ENCODE measurements at regions not wholly inside any gene's neighbourhood (a gene's known extent, or its start where the extent isn't known, plus 50 kb on each side); places are given as distances from the start of the nearest gene placed in this dataset.
"Not testable (repeated sequence)": the region's sequence is repeated elsewhere in the genome, so short reads cannot be mapped to it uniquely, and the experiment has no call there.

DNA sequence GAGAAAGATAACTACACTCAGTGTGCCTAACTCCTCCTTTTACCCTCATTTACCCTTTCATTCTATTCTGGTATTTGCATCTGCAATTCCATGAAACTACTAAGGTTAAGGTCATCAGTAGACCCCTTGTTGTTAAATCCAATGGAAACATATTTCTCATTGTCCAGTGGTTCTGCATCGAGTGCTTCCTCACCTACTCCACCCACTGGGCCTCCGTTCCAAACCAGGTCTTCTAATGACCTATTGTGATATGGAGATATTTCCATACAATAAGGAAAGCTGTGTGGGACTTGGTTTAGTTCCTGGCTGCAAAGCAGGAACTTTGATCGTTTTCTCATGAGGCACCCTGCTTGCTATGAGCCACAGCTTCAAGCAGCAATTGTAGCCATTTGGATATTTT, 99.5 kb upstream of the FSCB start:
- DNase-seq = no peak
- no peaks in the 10 kb centered on the region for H3K36me3 ChIP-seq (ENCODE audit: control insufficient read depth, insufficient read depth, low read length)
- no peak overlapping the region for H3K9ac ChIP-seq (ENCODE audit: extremely low read depth, low read length, poor library complexity, severe bottlenecking)
- peaks cover 8% of the 10 kb centered on the region for H3K9me3 Mint-ChIP-seq
- peaks cover 3% of the 10 kb centered on the region for H3K36me3 Mint-ChIP-seq (ENCODE audit: low read depth)
- H3K27me3 ChIP-seq (ENCODE audit: control insufficient read depth, insufficient read depth, low read length, poor library complexity, severe bottlenecking) = no peaks in the 10 kb centered on the region
- no peaks in the 10 kb centered on the region for H3K27me3 Mint-ChIP-seq (ENCODE audit: insufficient read depth)
- 87 to 100% methylated on average over 1 to 2 of the region's 3 CpGs for WGBS, 2 experiments (ENCODE audit: insufficient coverage in 1 of 2, insufficient read length in 1 of 2)
- H3K4me3 ChIP-seq (ENCODE audit: low read length) = no peak overlapping the region
- TF ChIP-seq, protein P1, sequence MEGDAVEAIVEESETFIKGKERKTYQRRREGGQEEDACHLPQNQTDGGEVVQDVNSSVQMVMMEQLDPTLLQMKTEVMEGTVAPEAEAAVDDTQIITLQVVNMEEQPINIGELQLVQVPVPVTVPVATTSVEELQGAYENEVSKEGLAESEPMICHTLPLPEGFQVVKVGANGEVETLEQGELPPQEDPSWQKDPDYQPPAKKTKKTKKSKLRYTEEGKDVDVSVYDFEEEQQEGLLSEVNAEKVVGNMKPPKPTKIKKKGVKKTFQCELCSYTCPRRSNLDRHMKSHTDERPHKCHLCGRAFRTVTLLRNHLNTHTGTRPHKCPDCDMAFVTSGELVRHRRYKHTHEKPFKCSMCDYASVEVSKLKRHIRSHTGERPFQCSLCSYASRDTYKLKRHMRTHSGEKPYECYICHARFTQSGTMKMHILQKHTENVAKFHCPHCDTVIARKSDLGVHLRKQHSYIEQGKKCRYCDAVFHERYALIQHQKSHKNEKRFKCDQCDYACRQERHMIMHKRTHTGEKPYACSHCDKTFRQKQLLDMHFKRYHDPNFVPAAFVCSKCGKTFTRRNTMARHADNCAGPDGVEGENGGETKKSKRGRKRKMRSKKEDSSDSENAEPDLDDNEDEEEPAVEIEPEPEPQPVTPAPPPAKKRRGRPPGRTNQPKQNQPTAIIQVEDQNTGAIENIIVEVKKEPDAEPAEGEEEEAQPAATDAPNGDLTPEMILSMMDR (conservative IDR thresholded peaks at IDR 0.05) = no peak
- peaks cover 13% of the 10 kb centered on the region for H3K4me1 Mint-ChIP-seq
- H3K27ac ChIP-seq (ENCODE audit: low read depth, low read length) = no peak overlapping the region
- H3K27ac Mint-ChIP-seq = no peak overlapping the region
- no peaks in the 10 kb centered on the region for H3K9me3 ChIP-seq (ENCODE audit: control insufficient read depth, low read length)
- peaks cover under 1% of the 10 kb centered on the region for H3K4me1 ChIP-seq (ENCODE audit: control insufficient read depth, insufficient read depth, low read length)
- no peak overlapping the region for H3K4me3 Mint-ChIP-seq

DNA sequence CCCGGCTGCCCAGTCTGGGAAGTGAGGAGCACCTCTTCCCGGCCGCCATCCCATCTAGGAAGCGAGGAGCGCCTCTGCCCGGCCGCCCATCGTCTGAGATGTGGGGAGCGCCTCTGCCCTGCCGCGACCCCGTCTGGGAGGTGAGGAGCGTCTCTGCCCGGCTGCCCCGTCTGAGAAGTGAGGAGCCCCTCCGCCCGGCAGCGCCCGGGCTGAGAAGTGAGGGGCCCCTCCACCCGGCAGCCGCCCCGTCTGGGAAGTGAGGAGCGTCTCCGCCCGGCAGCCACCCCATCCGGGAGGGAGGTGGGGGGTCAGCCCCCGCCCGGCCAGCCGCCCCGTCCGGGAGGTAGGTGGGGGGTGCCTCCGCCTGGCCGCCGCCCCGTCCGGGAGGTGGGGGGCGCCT, 94.2 kb upstream of the FSCB start:
- not testable (repeated sequence) for H3K27me3 ChIP-seq (ENCODE audit: control insufficient read depth, insufficient read depth, low read length, poor library complexity, severe bottlenecking); H3K27ac ChIP-seq (ENCODE audit: low read depth, low read length); H3K4me3 ChIP-seq (ENCODE audit: low read length); H3K9ac ChIP-seq (ENCODE audit: extremely low read depth, low read length, poor library complexity, severe bottlenecking); H3K4me1 Mint-ChIP-seq; H3K36me3 ChIP-seq (ENCODE audit: control insufficient read depth, insufficient read depth, low read length); H3K27ac Mint-ChIP-seq; H3K4me1 ChIP-seq (ENCODE audit: control insufficient read depth, insufficient read depth, low read length); H3K36me3 Mint-ChIP-seq (ENCODE audit: low read depth); H3K27me3 Mint-ChIP-seq (ENCODE audit: insufficient read depth); DNase-seq; H3K4me3 Mint-ChIP-seq
- WGBS, 2 experiments (ENCODE audit: insufficient coverage in 1 of 2, insufficient read length in 1 of 2) = 94 to 100% methylated on average over 7 to 30 of the region's 37 CpGs
- peaks cover 26% of the 10 kb centered on the region for H3K9me3 ChIP-seq (ENCODE audit: control insufficient read depth, low read length)
- H3K9me3 Mint-ChIP-seq = peaks cover 29% of the 10 kb centered on the region

DNA sequence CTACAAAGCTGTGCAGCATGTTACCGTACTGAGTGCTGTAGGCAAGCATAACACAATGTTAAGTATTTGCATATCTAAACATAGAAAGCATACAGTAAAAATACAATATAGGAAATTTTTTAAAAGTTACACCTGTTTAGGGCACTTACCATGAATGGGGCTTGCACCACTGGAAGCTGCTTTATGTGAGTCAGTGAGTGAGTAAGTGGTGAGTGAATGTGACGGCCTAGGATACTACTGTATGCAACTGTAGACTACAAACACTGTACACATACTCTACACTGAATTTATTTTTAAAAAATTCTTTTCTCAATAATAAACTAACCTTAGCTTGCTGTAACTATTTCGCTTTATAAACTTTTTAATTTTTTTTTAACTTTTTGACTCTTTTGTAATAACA, 82.1 kb upstream of the FSCB start:
- 96 to 100% methylated on average over 1 to 2 of the region's 3 CpGs for WGBS, 2 experiments (ENCODE audit: insufficient coverage in 1 of 2, insufficient read length in 1 of 2)
- no peaks in the 10 kb centered on the region for H3K27me3 Mint-ChIP-seq (ENCODE audit: insufficient read depth)

DNA sequence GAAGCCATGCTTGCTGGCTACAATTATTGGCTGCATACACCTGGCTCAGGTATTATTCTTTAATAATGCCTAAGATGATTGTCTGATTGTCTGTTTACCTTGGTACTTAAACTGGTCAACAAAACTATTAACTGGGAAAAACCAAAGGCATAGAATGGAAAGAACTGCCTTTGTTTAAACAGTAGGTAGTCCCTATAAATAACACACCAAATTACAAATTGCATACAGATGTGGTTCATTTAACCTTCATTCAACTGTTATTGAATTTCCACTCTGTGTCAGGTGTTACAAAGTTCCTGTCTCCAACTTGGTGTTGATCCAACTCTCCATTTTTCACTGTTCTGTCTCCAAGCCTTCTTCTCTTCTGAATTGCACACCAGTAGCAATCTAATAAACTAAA, 79.8 kb upstream of the FSCB start:
- no peak overlapping the region for H3K4me3 ChIP-seq (ENCODE audit: low read length)
- DNase-seq = no peak
- H3K27ac Mint-ChIP-seq = no peak overlapping the region
- TF ChIP-seq, protein P1 (conservative IDR thresholded peaks at IDR 0.05) = no peak
- H3K9me3 Mint-ChIP-seq = peaks cover 15% of the 10 kb centered on the region
- no peaks in the 10 kb centered on the region for H3K4me1 Mint-ChIP-seq
- no peaks in the 10 kb centered on the region for H3K36me3 ChIP-seq (ENCODE audit: control insufficient read depth, insufficient read depth, low read length)
- H3K36me3 Mint-ChIP-seq (ENCODE audit: low read depth) = no peaks in the 10 kb centered on the region
- no peaks in the 10 kb centered on the region for H3K27me3 Mint-ChIP-seq (ENCODE audit: insufficient read depth)
- H3K4me1 ChIP-seq (ENCODE audit: control insufficient read depth, insufficient read depth, low read length) = no peaks in the 10 kb centered on the region
- no peak overlapping the region for H3K4me3 Mint-ChIP-seq
- H3K9me3 ChIP-seq (ENCODE audit: control insufficient read depth, low read length) = peaks cover 5% of the 10 kb centered on the region
- H3K27me3 ChIP-seq (ENCODE audit: control insufficient read depth, insufficient read depth, low read length, poor library complexity, severe bottlenecking) = no peaks in the 10 kb centered on the region
- no peak overlapping the region for H3K9ac ChIP-seq (ENCODE audit: extremely low read depth, low read length, poor library complexity, severe bottlenecking)
- no peak overlapping the region for H3K27ac ChIP-seq (ENCODE audit: low read depth, low read length)

More for the DNA sequence above, 82.1 kb upstream of the FSCB start:
- TF ChIP-seq, protein P1 (conservative IDR thresholded peaks at IDR 0.05) = no peak
- H3K36me3 ChIP-seq (ENCODE audit: control insufficient read depth, insufficient read depth, low read length) = no peaks in the 10 kb centered on the region
- Mint-ChIP-seq H3K27ac (no peak overlapping the region), H3K4me3 (no peak overlapping the region), H3K4me1 (no peaks in the 10 kb centered on the region), H3K9me3 (peaks cover 1% of the 10 kb centered on the region), H3K36me3 (ENCODE audit: low read depth) (no peaks in the 10 kb centered on the region)
- DNase-seq = no peak
- no peak overlapping the region for H3K4me3 ChIP-seq (ENCODE audit: low read length)
- H3K27ac ChIP-seq (ENCODE audit: low read depth, low read length) = no peak overlapping the region
- H3K27me3 ChIP-seq (ENCODE audit: control insufficient read depth, insufficient read depth, low read length, poor library complexity, severe bottlenecking) = no peaks in the 10 kb centered on the region
- H3K9ac ChIP-seq (ENCODE audit: extremely low read depth, low read length, poor library complexity, severe bottlenecking) = no peak overlapping the region
- no peaks in the 10 kb centered on the region for H3K9me3 ChIP-seq (ENCODE audit: control insufficient read depth, low read length)
- H3K4me1 ChIP-seq (ENCODE audit: control insufficient read depth, insufficient read depth, low read length) = no peaks in the 10 kb centered on the region
